RWPE1 (cell line): ENCODE measurements at regions not wholly inside any gene's neighbourhood (a gene's known extent, or its start where the extent isn't known, plus 50 kb on each side); places are given as distances from the start of the nearest gene placed in this dataset.
"Not testable (repeated sequence)": the region's sequence is repeated elsewhere in the genome, so short reads cannot be mapped to it uniquely, and the experiment has no call there.

ENCODE experiments used
- CTCF ChIA-PET: fragments of 350-600 bp; sonication (Branson Sonifier 250); formaldehyde crosslinking; extraction: SDS; loops from one replicate; lab custom pipeline; 2021; lab: Yijun Ruan, JAX
- POLR2A ChIA-PET: fragments of 400-600 bp; formaldehyde crosslinking; extraction: SDS; loops from one replicate; lab custom pipeline; 2020; ENCODE audit warnings: antibody characterized with exemption; ENCODE audit not compliant: low non-redundant PET; lab: Yijun Ruan, JAX
- DNase-seq: peaks from one replicate; pipeline ENCODE4 v3.0.0; 2012; ENCODE audit warnings: low spot score
- H3K27ac ChIP-seq: fragments of 450-650 bp; 2 replicates; pipeline ENCODE4 v1.5.1; 2017
- TF ChIP-seq, protein P1 (sequence below): fragments of 450-650 bp; conservative IDR thresholded peaks from 2 replicates; pipeline ENCODE4 v1.5.1; 2017; ENCODE audit warnings: low read depth, mild to moderate bottlenecking

DNA sequence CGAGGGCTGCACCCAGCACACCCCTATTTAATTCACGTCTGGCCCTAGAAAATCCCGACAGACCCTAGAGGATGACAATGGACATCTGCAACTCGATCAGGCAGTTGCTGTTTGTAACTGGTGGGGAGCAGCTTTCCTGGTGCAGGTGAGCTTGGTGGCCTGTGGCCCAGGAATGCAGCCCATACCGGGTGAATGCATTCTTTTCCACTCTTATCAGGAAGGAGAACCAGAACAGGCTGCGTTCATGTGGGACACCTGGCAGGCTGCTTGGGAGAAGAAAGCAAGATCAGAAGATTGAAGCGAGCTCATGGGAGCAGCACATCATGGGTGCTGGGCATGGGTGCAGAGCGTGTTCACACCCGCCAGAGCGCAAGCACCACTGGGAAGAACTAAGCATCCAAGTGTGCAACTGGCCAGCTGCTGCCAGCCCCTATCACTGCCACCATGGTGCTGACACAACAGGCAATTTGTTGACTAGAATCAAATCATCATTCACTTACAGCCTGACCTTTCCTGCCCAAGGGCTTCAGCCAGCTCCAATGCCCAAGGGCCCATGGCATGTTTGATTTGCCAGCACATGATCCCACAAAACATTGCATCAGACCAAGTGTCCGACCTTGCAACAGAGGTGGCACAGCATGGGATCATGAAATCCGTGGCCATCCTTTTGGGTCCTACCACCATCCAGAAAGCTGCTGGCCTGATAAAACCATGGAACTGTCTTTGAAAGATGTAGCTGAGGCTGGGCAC is 241.7 kb upstream of the ID2 start:
- no peak for DNase-seq
- POLR2A ChIA-PET = no interaction called here
- no peak overlapping the region for H3K27ac ChIP-seq
- TF ChIP-seq, protein P1, sequence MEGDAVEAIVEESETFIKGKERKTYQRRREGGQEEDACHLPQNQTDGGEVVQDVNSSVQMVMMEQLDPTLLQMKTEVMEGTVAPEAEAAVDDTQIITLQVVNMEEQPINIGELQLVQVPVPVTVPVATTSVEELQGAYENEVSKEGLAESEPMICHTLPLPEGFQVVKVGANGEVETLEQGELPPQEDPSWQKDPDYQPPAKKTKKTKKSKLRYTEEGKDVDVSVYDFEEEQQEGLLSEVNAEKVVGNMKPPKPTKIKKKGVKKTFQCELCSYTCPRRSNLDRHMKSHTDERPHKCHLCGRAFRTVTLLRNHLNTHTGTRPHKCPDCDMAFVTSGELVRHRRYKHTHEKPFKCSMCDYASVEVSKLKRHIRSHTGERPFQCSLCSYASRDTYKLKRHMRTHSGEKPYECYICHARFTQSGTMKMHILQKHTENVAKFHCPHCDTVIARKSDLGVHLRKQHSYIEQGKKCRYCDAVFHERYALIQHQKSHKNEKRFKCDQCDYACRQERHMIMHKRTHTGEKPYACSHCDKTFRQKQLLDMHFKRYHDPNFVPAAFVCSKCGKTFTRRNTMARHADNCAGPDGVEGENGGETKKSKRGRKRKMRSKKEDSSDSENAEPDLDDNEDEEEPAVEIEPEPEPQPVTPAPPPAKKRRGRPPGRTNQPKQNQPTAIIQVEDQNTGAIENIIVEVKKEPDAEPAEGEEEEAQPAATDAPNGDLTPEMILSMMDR = no peak
- CTCF ChIA-PET = interaction anchor here (0.5 kb wide), 1 partner anchor 48 kb away, joined by 3 read pairs; no protein-coding TSS in a partner anchor

DNA sequence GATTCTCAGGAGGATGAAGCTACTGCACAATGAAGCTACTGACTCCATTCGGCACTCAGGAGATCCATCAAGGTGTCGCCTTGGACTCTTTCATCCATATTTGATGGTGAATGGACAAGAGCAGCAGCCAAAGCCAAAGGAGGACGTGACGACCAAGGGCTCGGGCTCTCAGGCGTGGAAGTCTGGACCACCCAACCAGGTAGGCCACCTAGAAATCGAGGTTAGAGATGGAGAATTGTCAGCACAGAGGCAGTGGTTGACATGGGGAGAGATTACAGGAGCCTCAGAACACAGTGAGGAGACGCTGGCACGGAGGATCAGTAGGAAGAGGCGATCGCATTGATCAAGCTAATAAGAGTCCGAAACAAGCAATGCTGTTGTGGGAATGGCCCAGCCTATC is 240.5 kb upstream of the ID2 start:
- DNase-seq = no peak
- CTCF ChIA-PET = no interaction called here
- POLR2A ChIA-PET = no interaction called here
- no peak overlapping the region for H3K27ac ChIP-seq
- TF ChIP-seq, protein P1 = no peak

DNA sequence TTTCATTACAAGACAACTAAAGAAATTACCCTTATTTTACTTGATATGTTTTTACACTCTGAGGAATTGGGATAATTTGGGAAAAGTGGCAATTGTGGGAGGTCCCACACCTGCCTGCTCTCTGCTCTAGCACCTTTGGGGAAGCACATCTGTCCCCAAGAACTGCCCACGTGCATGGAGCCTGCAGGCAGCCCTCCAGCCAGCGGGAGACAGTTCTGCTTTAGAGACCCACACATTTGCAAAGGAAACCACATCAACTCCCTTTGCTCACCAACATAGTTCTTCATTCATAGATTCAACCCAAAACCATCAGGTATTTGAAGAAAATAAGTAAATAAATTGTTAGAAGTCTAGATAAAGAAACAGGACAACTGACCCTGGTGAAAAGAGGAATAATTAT is 239.9 kb upstream of the ID2 start:
- no peak for DNase-seq
- ChIA-PET POLR2A (no interaction called here), CTCF (no interaction called here)
- TF ChIP-seq, protein P1 = no peak
- no peak overlapping the region for H3K27ac ChIP-seq

DNA sequence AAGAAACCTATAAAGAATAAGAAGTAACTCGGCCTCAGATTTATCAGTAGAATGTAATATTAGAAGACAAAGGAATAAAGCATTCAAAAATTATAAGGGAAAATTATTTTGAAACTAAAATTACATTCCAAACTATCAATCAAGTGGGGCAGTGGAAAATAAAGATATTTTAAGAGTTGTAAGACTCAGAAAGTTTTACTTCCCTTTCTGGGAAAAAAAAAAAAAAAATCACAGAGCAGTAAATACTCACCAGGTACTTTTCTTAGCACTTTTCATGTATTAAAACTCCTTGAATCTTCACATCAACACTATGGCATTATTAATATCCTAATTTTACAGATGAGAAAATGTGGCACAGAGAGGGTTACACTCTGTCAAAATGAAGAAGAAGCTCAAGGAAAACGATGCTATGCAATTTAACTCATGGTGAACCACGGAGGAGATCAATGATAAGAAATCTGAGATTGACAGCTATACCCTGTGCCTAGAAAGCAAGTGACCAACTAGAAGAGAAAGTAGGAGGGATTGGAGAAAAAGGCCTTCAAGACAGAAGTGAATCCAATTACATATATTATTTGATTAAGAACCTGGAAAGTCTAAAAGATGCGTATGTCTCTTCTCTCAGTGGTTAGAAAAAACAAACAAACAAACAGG is 238.9 kb upstream of the ID2 start:
- DNase-seq = no peak
- ChIA-PET POLR2A (no interaction called here), CTCF (no interaction called here)
- no peak overlapping the region for H3K27ac ChIP-seq
- TF ChIP-seq, protein P1 = no peak

DNA sequence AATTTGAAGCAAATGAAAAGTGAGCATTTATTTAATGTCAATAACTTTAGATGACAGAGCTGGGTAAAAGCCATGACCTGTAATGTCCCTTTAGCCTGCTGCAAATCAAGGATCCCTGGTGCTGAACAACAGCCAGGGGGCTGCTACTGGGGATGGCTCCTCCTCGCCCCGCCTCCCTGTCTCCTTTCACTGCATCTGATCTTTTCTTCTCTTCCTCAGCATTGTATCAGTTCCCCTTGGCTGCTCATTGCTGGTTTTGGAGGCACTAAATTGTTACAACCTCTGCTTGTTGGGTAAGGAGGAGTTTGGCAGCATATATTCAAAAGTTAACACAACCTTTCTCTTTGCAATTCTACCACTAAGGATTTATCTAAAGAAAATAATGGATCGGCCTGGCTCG is 236.3 kb upstream of the ID2 start:
- CTCF ChIA-PET = no interaction called here
- no peak for DNase-seq

DNA sequence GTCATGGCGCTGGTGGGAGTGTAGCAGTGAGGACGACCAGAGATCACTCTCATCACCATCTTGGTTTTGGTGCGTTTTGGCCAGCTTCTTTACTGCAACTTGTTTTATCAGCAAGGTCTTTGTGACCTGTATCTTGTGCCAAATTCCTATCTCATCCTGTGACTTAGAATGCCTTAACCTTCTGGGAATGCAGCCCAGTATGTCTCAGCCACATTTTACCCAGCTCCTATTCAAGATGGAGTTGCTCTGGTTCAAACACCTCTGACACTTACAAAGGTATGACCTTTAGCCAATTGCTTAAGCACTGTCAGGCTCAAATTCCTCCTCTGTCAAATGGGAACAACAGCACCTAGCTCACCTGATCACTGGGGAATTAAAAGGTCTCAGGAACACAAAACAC is 235.1 kb upstream of the ID2 start:
- CTCF ChIA-PET = interaction anchor here (0.6 to 0.8 kb wide), 2 partner anchors 40 to 108 kb away, joined by 3 to 5 read pairs; no protein-coding TSS in a partner anchor
- H3K27ac ChIP-seq, POLR2A ChIA-PET, DNase-seq: not testable (repeated sequence)

More for the DNA sequence above, 236.3 kb upstream of the ID2 start:
- TF ChIP-seq, protein P1 = no peak
- POLR2A ChIA-PET = no interaction called here
- H3K27ac ChIP-seq = no peak overlapping the region
